ENCODE measurements at regions not wholly inside any gene's neighbourhood (a gene's known extent, or its start where the extent isn't known, plus 50 kb on each side); places are given as distances from the start of the nearest gene placed in this dataset.

DNA sequence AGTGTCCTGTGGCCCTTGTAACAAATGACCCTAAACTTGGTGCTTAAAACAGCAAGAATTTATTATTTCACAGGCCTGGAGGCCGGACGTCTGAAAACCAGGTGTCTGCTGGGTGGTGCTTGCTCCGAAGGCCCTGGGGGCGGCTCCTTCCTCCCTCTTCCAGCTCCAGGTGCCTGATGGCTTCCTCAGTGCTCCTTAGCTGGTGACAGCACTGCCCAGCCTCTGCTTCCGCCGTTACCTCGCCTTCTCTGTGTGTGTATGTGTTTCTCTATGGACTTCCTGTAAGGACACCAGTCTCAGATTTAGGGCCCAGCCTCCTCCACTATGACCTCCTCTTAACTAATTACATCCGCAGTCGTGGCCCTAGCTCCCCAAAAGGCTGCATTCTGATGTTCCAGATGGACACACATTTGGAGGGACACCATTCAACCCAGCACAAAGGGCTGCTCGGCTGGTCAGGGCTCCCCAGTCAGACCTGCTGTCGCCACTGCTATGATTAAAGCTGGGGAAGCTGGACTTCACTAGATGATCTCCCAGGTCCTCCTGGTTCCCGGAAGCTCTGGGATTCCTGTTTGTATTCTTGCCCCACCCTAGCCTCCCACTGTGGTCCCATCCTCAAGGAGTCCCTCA is 172.8 kb downstream of the IRF8 start:
- DNase-seq (ENCODE audit: low read depth, low spot score) (no peak), FAIRE-seq (no peak)
- Histone ChIP-seq H3K79me2 (ENCODE audit: control insufficient read depth, insufficient read depth, low read length) (no peaks in the 10 kb centered on the region), H3K4me3 (replicated peaks in 1 of 3; ENCODE audit: insufficient read depth in 1 of 3, low read depth in 1 of 3, low read length in 3 of 3) (no peak overlapping the region), H3K9me1 (replicated peaks; ENCODE audit: control insufficient read depth, extremely low read depth, insufficient read depth, low read length) (no peaks in the 10 kb centered on the region), H3K9me3 (replicated peaks; ENCODE audit: control insufficient read depth, insufficient read depth, low read length) (no peaks in the 10 kb centered on the region), H4K20me1 (replicated peaks; ENCODE audit: control insufficient read depth, extremely low read depth, insufficient read depth, low read length) (no peaks in the 10 kb centered on the region), H3K27me3 (ENCODE audit: control insufficient read depth in 2 of 2, insufficient read depth in 2 of 2, low read length in 2 of 2) (peaks cover 0 to 2% of the 10 kb centered on the region in 2 experiments), H2AFZ (ENCODE audit: low read depth, low read length) (no peak overlapping the region), H3K9ac (replicated peaks; ENCODE audit: extremely low read depth, insufficient read depth, low read length) (no peak overlapping the region), H3K36me3 (ENCODE audit: control insufficient read depth in 2 of 2, extremely low read depth in 1 of 2, insufficient read depth in 2 of 2, low read length in 2 of 2) (no peaks in the 10 kb centered on the region), H3K4me1 (ENCODE audit: control insufficient read depth, extremely low read depth, insufficient read depth, low read length) (peaks cover 9% of the 10 kb centered on the region), H3K4me2 (ENCODE audit: insufficient read depth, low read length) (no peak overlapping the region), H3K27ac (ENCODE audit: insufficient read depth, low read depth, low read length) (no peak overlapping the region)
- intact Hi-C loops (cut with micrococcal nuclease): loop anchor here (5.0 kb wide), 1 partner anchor 271 kb away; no protein-coding TSS in a partner anchor
- TF ChIP-seq, protein P1, sequence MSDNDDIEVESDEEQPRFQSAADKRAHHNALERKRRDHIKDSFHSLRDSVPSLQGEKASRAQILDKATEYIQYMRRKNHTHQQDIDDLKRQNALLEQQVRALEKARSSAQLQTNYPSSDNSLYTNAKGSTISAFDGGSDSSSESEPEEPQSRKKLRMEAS (IDR thresholded peaks at IDR 0.05; ENCODE audit: insufficient read depth, insufficient read length): no peak
- TF ChIP-seq, protein P2, sequence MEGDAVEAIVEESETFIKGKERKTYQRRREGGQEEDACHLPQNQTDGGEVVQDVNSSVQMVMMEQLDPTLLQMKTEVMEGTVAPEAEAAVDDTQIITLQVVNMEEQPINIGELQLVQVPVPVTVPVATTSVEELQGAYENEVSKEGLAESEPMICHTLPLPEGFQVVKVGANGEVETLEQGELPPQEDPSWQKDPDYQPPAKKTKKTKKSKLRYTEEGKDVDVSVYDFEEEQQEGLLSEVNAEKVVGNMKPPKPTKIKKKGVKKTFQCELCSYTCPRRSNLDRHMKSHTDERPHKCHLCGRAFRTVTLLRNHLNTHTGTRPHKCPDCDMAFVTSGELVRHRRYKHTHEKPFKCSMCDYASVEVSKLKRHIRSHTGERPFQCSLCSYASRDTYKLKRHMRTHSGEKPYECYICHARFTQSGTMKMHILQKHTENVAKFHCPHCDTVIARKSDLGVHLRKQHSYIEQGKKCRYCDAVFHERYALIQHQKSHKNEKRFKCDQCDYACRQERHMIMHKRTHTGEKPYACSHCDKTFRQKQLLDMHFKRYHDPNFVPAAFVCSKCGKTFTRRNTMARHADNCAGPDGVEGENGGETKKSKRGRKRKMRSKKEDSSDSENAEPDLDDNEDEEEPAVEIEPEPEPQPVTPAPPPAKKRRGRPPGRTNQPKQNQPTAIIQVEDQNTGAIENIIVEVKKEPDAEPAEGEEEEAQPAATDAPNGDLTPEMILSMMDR (IDR thresholded peaks at IDR 0.05; ENCODE audit: extremely low read depth in 1 of 2, insufficient read depth in 1 of 2, low read depth in 1 of 2, low read length in 2 of 2): no peak
- TF ChIP-seq POLR2A (IDR thresholded peaks at IDR 0.05; ENCODE audit: low read depth, low read length) (no peak), JUN (IDR thresholded peaks at IDR 0.05; ENCODE audit: borderline replicate concordance, insufficient read depth, insufficient read length, low read depth) (no peak), EZH2 (IDR thresholded peaks at IDR 0.05; ENCODE audit: borderline replicate concordance, low read depth, low read length, severe bottlenecking) (no peak), FOS (IDR thresholded peaks at IDR 0.05; ENCODE audit: borderline replicate concordance, insufficient read depth, low read length) (no peak), POLR2AphosphoS5 (IDR thresholded peaks at IDR 0.05; ENCODE audit: insufficient read depth, low read depth, low read length) (no peak), GATA2 (IDR thresholded peaks at IDR 0.05; ENCODE audit: insufficient read depth, insufficient read length, low read depth, low read length) (no peak), MYC (IDR thresholded peaks at IDR 0.05; ENCODE audit: low read depth, low read length) (no peak)
- dilution Hi-C loops (cut with MboI; ENCODE audit: extremely low pct_ligation_motif_present, low sequenced_read_pairs): no loop called here
- ChIA-PET CTCF (interaction anchor here (1.7 to 4.9 kb wide), 3 partner anchors 181 to 446 kb away, joined by 5 to 238 read pairs (median 32); no protein-coding TSS in a partner anchor), POLR2A (no interaction called here)
- BruUV-seq (replicated peaks): no TSS peak

Measured in endothelial cell of umbilical vein (primary cell).